Brain microvascular endothelial cell (primary cell): ENCODE measurements at regions not wholly inside any gene's neighbourhood (a gene's known extent, or its start where the extent isn't known, plus 50 kb on each side); places are given as distances from the start of the nearest gene placed in this dataset.

Experiments
- DNase-seq: peaks from one replicate; pipeline ENCODE4 v3.0.0-alpha.2; 2020
- H3K27ac ChIP-seq: fragments of 250-450 bp; sonication (Bioruptor Pico); 2 replicates; pipeline ENCODE4 v1.5.1; 2020; ENCODE audit warnings: mild to moderate bottlenecking, moderate library complexity
- H3K27me3 ChIP-seq: fragments of 250-450 bp; sonication (Bioruptor Pico); replicated peaks from 2 replicates; pipeline ENCODE4 v1.5.1; 2020; ENCODE audit warnings: mild to moderate bottlenecking
- H3K36me3 ChIP-seq: fragments of 250-450 bp; sonication (Bioruptor Pico); replicated peaks from 2 replicates; pipeline ENCODE4 v1.5.1; 2020; ENCODE audit warnings: mild to moderate bottlenecking
- H3K4me3 ChIP-seq: 2 replicates; pipeline ENCODE4 v1.5.1; 2011; ENCODE audit warnings: low read depth, mild to moderate bottlenecking, control low read depth, low read length, moderate library complexity
- in situ Hi-C: cut with HindIII; loops from 2 replicates; pipeline ENCODE4 v1.10.0; 2017; ENCODE audit warnings: low sequenced_read_pairs, low pct_ligation_motif_present
- TF ChIP-seq, protein P1 (sequence below): IDR thresholded peaks from 2 replicates; pipeline ENCODE4 v1.5.1; 2011; ENCODE audit warnings: low read depth, mild to moderate bottlenecking, moderate library complexity, low read length, control low read depth, inconsistent platforms; ENCODE audit errors: missing control alignments

DNA sequence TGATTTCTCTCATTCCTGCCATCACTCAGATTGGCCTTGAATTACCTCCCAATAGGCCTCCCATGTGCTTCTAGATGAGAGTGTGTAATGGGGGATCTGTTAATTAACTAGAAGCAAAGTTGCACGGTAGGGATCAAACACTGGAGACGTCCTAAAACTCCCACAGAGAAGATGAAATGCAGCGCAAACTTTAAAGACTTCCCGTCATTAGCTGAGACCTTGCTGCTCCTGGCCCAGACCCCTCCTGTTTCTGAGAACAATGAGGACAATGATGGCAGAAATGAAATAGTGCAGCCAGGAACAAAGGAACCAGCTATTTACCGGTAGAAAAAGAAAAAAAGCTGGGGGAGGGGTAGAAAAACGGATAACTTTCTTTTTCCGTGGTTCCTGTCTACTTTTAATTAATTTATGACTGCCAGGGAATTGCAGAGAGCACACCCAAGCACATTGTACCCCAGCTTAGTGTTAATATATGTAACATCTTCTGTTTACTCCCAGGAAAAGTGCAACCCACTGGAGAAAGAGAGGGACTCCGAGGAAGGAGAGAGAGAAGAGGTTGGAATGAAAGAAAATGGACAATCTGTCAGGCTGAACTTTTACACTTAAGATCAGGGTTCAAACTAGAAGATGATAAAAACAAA lies 280.7 kb upstream of the SOX5 start:
- H3K27ac ChIP-seq = no peak overlapping the region
- no peak for DNase-seq
- H3K36me3 ChIP-seq = no peaks in the 10 kb centered on the region
- no peaks in the 10 kb centered on the region for H3K27me3 ChIP-seq
- in situ Hi-C loops = no loop called here
- TF ChIP-seq, protein P1, sequence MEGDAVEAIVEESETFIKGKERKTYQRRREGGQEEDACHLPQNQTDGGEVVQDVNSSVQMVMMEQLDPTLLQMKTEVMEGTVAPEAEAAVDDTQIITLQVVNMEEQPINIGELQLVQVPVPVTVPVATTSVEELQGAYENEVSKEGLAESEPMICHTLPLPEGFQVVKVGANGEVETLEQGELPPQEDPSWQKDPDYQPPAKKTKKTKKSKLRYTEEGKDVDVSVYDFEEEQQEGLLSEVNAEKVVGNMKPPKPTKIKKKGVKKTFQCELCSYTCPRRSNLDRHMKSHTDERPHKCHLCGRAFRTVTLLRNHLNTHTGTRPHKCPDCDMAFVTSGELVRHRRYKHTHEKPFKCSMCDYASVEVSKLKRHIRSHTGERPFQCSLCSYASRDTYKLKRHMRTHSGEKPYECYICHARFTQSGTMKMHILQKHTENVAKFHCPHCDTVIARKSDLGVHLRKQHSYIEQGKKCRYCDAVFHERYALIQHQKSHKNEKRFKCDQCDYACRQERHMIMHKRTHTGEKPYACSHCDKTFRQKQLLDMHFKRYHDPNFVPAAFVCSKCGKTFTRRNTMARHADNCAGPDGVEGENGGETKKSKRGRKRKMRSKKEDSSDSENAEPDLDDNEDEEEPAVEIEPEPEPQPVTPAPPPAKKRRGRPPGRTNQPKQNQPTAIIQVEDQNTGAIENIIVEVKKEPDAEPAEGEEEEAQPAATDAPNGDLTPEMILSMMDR = no peak
- H3K4me3 ChIP-seq = no peak overlapping the region

DNA sequence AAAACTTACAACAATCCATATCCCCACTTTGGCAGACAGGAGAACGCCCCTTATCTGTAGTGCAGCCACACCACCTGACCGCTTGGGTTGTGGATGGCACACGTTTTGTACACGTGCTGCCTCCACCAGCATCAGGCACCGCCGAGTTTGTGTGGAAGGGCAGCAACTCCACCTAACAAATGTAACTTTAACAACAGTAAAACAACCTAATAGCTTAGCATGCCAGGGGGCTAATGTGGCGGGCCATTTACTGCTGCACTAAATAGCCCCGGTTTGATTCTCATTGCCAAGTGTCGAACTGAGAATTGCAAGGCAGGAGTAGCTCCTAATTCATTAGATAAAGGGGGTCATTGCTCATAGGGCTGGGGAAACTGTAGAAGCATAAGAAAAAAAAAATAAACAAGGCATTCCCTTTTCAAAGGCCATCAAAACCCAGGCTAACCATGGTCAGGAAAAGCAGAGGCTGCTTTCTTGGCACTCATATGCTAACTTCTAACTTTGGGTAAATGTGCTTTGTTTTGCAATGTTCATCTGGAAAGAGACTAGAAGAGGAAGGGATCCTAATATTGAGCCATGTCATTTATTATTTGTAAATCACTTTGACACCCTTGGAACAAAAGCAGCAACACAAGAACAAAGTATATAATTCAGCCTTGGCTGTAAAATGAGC lies 279.7 kb upstream of the SOX5 start:
- in situ Hi-C loops = no loop called here

DNA sequence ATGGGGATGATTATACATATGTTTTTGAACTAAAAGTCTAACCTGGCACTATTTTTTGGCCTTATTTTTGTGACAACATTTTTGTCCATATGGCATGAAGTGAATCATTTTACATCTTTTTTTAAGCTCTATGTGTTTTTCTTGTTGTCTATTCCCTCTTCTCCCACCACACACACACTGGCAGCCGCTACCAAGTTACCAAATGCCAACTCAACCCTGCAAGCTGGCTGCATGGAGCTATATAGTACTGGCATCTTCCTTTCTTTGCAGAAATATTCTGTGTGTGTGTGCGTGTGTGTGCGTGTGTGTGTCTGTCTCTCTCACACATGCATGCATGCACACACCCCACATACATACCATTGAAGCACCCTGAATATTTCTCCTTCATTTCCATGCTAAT lies 278.9 kb upstream of the SOX5 start:
- Histone ChIP-seq H3K36me3 (no peaks in the 10 kb centered on the region), H3K27ac (no peak overlapping the region), H3K27me3 (no peaks in the 10 kb centered on the region), H3K4me3 (no peak overlapping the region)
- DNase-seq = no peak
- TF ChIP-seq, protein P1 = no peak
- in situ Hi-C loops = no loop called here

More for the DNA sequence above, 279.7 kb upstream of the SOX5 start:
- H3K4me3 ChIP-seq = no peak overlapping the region
- no peak for DNase-seq
- no peak overlapping the region for H3K27ac ChIP-seq
- TF ChIP-seq, protein P1 = no peak
- H3K36me3 ChIP-seq = no peaks in the 10 kb centered on the region
- H3K27me3 ChIP-seq = no peaks in the 10 kb centered on the region

DNA sequence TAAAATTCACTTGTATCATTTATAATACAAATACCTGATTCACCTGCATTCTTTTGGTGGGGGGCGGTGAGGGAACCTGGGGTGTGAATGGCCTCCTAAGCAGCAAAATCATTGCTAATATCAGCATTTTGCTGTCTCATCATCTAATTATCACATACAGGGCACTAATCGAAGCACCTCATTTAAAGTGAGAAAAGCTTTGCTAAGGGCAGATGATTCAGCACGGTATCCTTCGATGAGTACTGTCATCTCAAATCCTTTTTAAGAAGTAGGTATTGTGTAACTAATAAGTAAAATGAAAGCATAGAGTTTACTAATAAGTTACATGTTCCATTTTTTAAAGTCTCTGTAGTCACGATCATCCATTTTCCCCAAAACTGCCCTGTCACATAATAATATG lies 278.1 kb upstream of the SOX5 start:
- Histone ChIP-seq H3K27ac (peak overlapping the region; percentile 78), H3K36me3 (no peaks in the 10 kb centered on the region), H3K27me3 (no peaks in the 10 kb centered on the region), H3K4me3 (no peak overlapping the region)
- no peak for DNase-seq
- in situ Hi-C loops = no loop called here
- TF ChIP-seq, protein P1 = no peak

DNA sequence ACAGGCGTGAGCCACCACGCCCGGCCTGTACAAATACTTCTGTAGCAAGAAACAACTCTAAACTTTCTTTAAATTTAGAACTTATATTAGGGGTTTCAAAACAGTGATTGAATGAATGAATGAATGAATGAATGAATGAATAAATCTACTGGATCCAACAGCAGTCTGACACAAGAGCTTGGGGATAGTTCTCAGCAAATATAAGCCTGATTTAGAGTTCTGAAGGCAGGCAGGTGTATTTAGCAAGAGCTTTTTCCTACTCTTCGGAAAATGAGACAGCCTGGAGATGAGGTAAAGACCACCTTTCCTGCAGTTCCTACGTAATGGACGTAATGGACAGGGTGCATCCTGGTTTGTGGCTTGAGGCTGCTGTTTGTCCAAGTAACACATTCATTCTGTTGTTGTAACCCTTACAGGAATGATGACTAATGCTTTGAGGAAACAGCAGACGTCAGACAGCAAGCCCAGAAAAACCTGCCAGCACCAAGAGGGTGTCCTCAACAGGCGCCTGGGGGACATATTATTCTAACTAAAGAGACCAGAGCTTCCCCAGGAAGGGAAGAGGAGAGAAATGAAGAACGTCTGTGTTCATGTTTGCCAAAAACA lies 277.4 kb upstream of the SOX5 start:
- Histone ChIP-seq H3K27me3 (no peaks in the 10 kb centered on the region), H3K36me3 (no peaks in the 10 kb centered on the region), H3K27ac (peak overlapping the region; percentile 78), H3K4me3 (no peak overlapping the region)
- in situ Hi-C loops = no loop called here
- peak; percentile 97 for DNase-seq
- TF ChIP-seq, protein P1 = no peak

DNA sequence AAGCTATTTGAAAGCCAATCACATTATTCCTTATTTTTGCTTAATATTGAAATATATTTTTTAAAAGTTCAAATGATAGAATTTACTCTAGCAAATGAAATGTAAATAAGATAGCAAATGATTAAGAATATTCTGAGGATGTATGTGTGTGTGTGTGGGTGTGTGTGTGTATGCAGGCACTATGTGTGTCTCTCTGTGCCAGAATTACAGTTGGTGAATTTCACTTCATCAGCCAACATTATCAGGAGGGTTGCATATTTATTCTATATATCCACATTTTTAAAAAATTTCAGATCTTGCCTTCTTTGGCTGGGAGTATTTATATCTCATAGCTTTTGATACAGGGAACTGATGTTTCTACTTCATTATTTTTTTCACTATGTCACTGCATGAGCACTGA lies 274.9 kb upstream of the SOX5 start:
- Histone ChIP-seq H3K27me3 (no peaks in the 10 kb centered on the region), H3K4me3 (no peak overlapping the region), H3K27ac (no peak overlapping the region), H3K36me3 (no peaks in the 10 kb centered on the region)
- in situ Hi-C loops = no loop called here
- TF ChIP-seq, protein P1 = no peak
- DNase-seq = no peak
